CD4-positive, alpha-beta T cell treated with Interleukin-15 for 1 hour (primary cell): ENCODE measurements at regions not wholly inside any gene's neighbourhood (a gene's known extent, or its start where the extent isn't known, plus 50 kb on each side); places are given as distances from the start of the nearest gene placed in this dataset.

Source experiments
- DNase-seq: peaks from one replicate; pipeline ENCODE4 v3.0.0-alpha.2; 2020

DNA sequence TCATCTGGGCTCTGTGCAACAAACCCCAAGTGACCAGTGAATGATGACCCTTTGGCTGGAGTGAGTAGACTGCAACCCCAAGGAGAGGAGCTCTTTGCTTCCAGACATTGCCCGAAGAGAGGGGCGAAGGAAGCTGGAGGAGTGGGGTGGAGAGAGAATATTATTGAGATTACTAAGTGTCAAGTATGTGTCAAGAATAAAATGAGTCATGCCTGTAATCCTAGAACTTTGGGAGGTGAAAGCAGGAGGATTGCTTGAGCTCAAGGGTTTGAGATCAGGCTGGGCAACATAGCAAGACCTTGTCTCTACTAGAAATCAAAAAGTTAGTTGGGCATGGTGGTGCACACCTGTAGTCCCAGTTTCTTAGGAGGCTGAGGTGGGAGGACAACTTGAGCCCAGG lies 142.0 kb upstream of the CCL2 start:
- DNase-seq: no peak

DNA sequence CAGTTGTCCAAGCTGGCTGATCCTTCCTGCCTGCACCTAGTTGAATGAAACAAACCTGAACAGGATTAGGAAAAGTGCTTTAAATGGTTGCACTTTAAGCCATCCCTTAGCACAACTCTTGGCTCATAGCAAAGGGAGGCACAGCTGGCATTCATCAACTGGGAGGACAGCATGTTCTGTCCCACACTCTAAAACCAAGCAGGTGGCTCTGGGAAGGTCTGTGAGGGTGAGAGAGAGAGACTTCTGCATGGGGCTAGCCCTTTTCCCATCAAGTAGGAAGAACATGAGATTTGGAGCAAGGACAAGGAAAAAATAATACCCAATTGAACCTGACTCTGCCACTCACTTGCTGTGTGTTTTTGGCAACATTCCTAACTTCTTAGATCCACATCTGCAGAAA lies 140.9 kb upstream of the CCL2 start:
- DNase-seq: no peak

DNA sequence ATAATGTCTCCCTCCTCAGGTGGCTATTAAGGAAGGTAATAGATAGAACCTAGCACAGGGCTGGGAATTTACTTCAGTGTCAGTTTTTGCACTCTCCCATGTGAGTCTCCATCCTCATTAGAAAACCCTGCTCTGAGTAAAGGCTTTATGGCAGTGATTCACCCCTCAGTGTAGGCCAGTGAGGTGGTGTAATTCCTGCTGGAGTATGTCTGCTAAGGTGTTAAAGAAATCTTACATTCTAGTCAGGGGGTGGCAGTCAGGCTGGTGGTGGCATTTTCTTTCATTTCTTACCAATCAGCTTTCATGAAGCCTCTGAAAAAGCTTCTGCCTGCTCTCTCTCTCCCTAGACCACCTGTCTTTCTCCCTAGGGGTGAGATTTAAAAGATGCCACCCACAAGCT lies 138.8 kb upstream of the CCL2 start:
- DNase-seq: no peak

DNA sequence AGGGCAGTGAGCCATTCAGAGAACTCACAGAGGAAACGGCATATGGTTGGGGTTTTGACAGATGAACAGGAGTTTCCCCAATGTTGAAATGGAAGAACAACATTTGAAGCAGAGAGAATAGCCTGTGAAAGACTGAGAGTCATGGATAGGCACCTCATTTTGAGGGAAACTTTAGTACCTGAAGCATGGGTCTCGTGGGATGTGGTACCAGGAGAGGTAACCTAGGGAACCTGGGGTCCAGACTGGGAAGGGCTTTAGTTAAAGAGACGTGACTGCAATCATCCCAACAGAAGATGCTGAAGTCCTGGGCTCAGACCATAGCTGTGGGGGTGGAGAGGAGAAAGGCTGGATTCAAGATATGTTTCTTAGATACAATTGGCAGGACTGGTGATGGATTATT lies 137.8 kb upstream of the CCL2 start:
- no peak for DNase-seq

DNA sequence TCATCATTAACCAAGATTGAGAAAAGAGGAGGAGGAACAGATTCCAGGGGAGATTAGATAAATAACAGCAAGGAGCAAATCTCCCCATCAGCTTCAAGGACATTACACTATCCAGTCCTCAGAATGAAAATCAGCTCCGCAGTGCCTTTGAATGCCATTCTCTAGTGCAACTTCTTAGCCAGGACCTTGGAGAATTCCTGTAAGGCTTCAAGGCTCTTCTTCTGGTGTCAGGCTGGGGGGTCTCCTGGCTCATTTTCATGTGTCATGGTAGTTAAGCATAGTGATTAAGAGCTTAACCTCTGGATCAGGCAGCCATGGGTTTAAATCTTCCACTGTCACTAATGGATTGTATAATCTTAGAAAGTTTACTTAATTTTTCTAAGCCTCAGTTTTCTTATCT lies 137.3 kb upstream of the CCL2 start:
- DNase-seq: no peak

DNA sequence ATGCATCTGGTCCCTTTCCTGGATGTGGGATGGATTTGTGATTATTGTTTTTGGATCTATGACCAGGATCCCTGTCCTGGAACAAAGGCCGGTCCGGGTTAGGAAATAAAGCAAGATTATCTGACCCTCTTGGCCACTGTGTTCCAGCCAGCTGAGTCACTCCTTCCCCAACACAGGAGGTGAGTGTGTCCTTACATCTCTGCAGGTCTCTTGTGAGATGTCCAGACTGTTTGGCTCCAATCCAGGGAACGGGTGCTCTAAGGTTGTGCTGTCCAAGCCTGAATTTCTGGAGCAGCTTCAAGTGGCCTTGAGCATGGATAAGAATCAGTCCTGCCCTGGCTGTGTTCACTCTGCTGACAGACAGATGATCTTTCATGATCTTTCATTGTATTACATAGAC lies 136.5 kb upstream of the CCL2 start:
- DNase-seq: no peak

DNA sequence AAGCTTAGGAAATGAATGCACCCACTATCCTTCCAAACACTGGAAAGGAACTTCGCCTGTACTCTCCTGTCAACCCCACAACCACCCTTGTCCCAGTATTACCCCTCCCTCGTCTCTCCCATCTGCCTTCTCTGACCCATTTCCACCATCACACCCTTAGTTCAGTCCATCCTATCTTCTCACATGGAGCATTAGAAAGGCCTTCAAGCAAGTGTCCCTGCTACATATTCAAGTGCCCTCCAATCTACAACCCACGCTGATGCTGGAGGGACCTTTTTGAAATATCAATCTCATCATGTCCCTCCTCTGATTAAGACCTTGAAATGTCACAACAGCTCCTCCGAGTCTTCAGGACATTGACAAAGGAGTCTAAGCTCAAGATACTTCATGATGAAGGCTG lies 133.8 kb upstream of the CCL2 start:
- no peak for DNase-seq

DNA sequence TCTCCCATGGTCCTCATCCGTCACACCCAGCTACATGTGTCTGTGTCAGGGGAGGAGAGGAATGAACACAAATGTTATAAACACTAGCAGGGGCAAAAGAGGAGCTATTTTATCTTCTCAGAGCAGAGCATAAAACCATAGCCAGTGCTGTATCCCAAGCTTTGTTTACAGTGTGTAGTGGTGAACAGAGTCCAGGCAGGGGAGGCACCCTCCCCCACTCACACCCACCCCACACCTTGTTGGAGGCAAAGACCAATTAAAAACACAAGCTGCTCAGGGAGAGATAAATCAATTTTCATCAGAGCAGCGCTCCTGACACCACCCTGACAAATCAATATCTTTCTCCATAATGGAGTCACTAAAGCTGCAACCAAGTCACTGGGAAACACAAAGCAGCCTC lies 132.6 kb upstream of the CCL2 start:
- no peak for DNase-seq

DNA sequence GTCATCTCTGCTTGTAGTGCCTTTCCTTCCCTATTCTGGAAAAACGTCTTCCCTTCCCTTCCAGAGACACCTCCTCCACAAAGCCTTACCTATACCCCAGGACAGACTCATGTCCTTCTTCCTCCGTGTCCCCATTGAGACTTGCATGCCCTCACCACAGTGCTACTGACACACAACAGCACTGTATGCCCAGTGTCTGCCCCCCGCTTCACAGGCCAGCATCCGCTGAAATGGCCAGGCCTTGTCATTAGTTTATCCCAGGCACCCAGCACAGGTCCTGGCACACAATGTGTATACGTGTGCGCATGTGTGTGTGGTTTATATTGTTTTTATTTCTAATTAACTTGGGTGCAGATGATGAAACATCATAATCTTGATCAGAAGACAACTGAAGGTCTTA lies 130.1 kb upstream of the CCL2 start:
- DNase-seq: no peak

DNA sequence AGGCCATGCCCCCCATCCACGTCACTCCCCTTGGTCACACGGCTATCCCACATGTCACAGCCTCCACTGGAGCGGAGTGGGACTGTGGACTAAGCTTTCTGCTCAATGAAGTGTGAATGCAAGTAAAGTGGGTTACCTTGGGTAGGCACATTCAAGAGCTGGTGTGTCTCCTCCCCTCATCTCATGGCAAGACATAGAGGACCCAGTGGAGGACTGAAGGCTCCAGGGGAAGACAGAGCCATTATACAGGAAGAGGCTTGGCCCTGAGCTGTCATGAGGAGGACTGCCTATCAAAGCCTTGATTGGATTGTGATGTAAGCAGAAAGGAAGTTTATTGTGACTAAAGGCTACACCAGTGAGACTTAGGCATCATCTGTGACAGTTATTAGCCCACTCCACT lies 129.2 kb upstream of the CCL2 start:
- DNase-seq: no peak

DNA sequence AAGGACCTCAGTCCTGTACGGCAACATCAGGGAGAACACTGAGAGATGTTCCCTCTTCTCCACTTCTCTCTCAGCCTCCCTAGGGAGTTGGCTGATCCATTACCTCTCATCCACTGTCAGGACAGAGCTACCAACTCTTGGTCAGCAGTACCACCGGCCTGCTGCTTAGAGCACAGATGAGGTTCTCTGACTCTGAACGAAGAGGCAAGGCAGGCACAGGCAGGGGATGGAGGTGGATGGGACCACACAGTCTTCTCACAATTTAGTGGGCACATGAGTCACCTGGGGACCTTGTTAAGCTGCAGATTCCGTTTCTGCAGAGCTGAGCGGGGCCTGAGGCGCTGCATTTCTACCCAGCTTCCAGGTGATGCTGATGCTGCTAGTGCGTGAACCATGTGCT lies 128.6 kb upstream of the CCL2 start:
- no peak for DNase-seq

DNA sequence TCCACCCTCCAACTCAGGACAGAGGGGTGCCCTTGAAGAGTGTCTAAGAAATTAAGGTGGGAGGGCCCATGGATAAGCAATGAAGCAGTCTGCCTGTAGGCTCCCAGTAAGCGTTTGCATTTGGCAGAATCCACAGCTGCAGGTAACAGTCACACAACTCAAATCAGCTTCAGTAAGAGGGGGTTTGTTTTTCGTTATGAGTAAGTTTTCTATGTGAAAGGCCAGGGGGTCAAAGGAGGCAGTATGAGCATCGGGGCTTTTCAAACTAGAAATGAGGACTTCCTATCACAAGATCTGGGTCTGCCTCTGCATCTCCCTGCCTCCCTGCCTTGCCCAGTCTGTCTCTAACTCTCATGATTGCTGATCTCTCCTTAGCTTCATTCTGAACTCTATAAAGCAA lies 128.1 kb upstream of the CCL2 start:
- no peak for DNase-seq

DNA sequence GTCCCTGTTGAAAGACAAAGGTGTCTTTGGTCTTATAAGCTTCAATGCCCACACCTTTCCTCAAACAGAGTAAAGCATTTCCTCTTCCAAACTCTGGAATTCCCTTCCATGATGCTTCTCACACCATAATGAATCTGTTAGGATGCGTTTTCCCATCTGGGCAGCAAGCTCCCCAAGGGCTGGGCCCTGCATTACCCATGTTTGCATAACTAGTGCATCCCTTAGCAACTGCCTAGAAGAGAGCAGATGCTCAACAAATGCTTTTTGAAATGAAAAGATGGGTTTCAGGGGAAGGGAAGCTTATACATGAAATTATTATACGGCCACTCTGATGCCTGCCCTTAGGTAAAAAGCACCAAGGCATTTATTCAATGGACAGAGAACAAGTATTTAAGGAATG lies 124.5 kb upstream of the CCL2 start:
- DNase-seq: no peak

DNA sequence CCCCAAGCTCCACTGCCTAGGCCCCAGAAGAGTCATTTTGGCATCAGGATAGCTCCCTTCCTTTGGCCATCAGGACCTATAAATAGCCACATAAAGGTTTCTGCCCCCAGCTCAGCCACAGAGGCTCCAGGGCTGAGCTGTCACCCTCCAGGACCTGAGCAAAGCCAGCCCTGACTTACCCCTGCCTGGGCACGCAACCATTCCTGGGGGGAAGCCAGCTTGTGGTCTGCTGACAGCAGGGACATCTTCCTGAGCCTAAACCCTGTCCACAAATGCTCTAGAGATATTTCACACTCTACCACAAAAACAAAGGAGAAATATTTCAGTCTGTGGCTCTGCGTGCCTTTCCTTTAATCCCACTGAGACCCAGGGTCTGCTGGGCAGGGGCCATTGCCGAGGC lies 123.7 kb upstream of the CCL2 start:
- DNase-seq: no peak

DNA sequence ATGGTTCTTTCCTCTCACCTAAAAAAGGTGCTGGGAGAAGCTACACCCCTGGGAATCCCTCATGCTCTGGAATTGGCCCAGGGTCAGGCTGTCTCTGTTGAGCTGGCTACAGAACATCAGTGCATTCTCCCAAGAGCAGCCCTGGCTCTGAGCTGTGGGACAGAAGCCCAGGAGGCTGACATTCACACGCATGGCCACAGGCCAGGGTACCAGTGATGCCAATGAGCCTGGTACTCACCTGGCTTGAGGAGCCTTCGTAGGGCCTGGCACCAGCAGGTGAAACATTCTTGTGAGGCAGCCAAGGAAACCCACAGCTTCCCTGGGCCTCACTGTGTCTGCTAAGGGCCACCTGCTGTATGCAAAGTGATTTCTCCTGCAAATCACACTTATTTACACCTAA lies 121.7 kb upstream of the CCL2 start:
- no peak for DNase-seq

DNA sequence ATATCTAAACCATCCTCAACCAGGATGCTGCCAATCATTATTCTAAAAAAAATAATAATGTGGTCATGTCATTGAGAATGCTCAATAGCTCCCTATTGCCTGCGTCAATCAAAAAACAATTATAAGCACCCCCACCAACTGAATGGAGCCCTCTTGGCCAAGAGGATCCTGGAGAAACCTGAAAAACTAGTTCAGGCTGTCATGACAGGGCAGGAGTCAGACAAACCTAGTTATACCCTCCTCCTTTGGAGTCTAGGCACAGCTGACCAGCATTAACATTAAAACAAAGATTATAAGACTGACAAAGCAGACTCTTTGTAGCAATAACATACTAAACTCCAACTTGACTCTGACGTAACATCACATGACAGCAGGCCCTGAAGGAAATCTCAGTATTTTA lies 119.2 kb upstream of the CCL2 start:
- no peak for DNase-seq

DNA sequence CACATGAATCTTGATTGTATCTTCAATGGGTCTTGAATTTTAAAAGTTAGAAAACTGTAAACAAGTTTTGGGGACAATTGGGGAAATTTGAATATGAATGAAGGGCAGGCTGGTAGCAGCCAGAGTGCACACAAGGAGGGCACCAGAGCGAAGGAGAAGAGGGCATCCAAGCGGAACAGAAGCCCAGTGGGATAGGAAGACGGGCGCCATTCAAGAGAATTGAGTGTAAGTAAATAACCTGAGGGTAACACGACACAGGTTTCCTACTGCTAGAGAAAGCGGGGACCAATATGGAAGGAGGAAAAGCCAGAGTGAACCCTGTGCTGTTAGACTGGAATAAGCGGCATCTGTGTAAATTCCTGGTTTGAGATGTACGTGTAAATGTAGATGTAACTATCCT lies 115.1 kb upstream of the CCL2 start:
- no peak for DNase-seq

DNA sequence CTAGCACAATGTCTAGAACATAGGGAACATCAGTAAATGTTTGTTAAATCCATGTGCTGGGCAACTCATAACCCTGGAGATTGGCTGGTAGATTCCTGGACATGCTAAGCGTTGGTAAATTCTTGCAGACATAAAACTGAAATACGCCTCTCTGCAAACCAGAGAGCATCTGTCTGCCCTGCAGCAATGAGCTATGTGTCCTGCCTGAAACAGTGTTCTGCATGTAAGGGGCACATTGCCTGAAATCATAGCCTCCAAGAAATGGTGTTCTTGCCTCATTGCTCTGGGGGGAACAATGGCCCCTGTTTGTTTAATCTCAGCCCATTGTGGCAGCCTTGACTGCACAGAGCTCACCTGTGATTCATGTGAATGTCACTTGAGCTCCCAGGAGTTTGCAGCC lies 113.5 kb upstream of the CCL2 start:
- DNase-seq: no peak

DNA sequence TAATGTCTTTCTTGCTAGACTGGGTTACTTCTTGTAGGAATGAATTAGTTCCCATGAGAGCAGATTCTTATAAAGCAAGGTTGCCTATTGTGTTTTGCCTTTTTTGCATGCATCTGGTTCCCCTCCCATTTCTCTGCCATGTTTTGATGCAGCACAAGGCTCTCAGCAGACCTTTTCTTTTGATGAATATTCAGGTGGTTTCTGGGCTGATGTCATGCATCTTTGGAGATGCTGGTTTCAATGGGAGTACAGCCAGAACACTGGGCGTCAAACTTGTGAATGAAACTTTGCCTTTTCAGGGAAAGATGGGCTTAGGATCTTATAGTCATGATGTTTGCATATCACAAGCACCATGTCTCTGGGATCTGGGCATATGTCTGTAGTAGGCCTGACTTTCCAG lies 111.7 kb upstream of the CCL2 start:
- DNase-seq: no peak

DNA sequence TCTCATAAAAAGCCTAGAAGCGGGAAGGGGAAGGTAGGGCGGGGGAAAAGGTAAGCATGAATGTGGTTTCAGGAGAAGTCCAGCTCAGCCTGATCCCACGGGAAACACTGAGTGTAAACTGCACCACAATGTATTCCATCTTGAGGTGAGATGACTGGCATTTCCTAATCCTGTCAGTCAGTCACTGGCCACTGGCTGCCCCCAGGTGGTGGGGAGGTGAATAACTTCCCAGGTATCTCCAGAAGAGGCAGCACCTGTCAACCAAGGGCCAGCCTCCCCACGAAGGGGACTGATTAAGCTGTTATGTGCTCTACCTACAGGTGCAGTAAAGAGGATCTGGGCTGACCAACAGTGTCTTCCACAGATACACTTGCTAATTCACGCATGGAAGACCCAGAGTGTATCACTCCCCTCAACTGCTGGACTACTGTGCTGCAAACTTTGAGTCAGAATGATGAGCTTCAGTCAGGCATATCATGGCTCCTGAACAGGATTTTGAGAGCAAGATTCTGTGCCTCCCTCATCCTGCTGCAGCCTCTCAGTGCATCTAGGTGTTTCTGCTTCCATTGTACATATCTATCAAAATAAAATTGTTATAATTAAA lies 108.5 kb upstream of the CCL2 start:
- DNase-seq: peak; percentile 41

DNA sequence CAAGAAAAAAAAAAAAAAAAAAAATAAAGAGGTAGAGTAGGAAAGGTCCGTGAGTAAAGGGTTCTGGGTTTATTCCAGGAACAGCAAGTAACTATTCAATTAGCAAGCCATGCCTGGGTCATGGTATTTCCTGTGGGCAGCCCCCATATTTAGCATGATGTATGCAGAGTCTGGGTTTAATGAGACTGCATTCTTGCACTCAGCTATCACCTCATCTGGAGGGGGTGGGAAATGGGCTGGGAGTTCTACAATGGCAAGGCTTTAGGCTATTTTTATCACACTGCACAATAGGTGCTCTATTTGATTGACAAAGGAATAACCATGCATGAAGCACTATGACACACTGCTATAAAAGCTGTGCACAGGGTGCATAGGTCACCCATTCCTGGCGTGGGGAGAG lies 104.0 kb upstream of the CCL2 start:
- DNase-seq: no peak

DNA sequence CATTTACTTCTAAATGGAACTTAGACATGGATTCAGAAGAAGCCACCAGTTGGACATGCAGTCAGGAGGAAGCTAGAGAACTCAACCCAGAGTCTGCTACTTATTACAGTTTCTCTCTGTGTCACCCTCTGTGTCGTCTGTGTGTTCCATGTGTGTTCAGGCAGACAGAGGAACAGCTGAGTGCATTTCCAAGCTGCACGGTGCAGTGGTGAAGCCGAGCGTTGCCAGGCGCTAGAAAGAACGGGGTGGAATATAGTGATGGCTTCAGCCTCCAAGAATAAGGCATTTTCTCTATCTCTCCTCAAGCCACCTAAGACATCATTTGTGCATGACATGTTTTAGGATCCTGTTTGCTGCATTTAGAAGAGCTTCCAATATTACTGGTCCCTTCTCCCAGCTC lies 101.1 kb upstream of the CCL2 start:
- DNase-seq: no peak

DNA sequence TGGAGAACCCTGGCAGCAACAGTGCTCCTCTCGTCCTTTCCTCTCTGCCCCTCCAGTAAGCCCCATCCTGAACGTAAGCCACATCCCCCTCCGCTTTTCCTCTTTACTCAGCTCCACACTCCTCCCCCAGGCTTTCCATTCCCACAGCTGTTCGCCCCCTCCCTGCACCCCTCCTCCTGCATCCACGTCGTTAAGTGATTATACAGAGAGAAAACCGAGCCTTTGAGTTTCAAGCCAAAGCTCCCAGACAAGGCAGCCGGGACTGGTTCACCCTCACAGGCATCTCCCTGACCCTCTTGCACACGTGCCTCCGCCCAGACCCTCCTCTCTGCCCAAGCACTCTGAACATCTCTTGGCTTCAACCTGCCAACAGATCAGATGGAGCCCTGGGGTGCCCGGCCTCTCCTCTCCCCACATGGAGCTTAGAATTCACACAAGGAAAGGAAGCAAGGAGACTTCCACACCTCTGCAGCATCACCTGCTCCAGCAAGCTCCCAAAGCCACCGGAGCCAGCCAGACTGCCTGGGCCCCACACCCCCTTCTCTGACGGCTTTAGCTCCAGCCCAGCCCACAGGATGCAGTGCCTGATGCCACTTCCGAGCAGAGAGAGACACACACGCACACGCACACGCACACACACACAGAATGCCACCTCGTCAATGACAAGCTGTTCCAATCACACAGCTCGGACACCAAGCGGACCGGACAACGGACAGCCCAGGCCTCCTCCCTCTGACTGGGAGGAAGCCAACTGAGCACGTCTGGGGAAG lies 99.9 kb upstream of the CCL2 start:
- DNase-seq: no peak

DNA sequence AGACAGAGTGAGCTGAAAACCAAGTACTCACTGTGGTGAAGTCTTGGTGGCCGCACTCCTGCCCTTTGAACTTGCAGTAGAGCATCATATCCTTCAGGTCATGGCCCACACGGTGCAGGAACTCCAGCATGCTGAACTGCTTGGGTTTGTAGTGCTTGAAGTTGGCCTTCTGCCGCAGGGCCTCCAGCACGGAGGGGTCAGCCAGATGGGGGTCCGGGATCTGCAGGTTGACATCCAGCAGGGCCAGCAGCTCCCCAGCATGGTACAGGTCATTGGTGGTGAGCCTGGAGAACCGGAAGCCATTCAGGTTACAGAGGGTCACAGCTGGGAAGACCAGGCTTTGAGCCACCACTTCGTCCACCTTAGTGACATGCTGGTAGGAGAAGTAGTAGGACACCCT lies 99.1 kb upstream of the CCL2 start:
- no peak for DNase-seq

DNA sequence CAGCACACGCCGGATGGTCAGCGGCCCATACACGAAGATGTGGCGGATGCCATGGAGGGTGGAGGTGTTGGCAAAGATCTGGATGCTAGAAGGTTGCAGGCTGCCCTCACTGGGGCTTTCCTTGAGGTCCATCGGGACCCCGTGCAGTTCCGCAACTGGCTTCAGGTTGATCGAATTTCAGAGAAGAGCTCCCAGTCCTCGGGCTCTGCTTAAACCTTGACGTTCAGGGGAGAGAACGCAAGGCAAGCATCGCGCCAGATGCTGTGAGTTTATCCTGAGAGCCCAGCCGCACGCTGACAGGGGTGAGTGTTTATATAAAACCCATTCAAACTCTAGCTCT lies 98.7 kb upstream of the CCL2 start:
- DNase-seq: no peak
